Smooth muscle cell (in vitro differentiated cells): ENCODE measurements at regions not wholly inside any gene's neighbourhood (a gene's known extent, or its start where the extent isn't known, plus 50 kb on each side); places are given as distances from the start of the nearest gene placed in this dataset.

Experiments used
- DNase-seq: peaks from one replicate; lab custom pipeline; 2025; ENCODE audit not compliant: unreplicated experiment; lab: John Stamatoyannopoulos, UW
- H2AFZ ChIP-seq: fragments of 200-600 bp; sonication (generic); 2 replicates; pipeline ENCODE4 v1.6.0; 2016; ENCODE audit warnings: antibody characterized with exemption, low read depth, mild to moderate bottlenecking
- H3F3A ChIP-seq: fragments of 200-600 bp; sonication (generic); 2 replicates; pipeline ENCODE4 v1.6.0; 2017; ENCODE audit warnings: antibody characterized with exemption, low read depth
- H3K27ac ChIP-seq: fragments of 200-600 bp; sonication (generic); 2 replicates; pipeline ENCODE4 v1.5.1; 2016; ENCODE audit warnings: low read depth, mild to moderate bottlenecking
- H3K27me3 ChIP-seq: fragments of 200-600 bp; sonication (generic); 2 replicates; pipeline ENCODE4 v1.6.1; 2016; ENCODE audit warnings: low read depth, mild to moderate bottlenecking
- H3K36me3 ChIP-seq: fragments of 200-600 bp; sonication (generic); 2 replicates; pipeline ENCODE4 v1.5.1; 2016; ENCODE audit warnings: low read depth
- H3K4me1 ChIP-seq: fragments of 200-600 bp; sonication (generic); 2 replicates; pipeline ENCODE4 v1.5.1; 2016; ENCODE audit warnings: low read depth
- H3K4me2 ChIP-seq: fragments of 200-600 bp; sonication (generic); 2 replicates; pipeline ENCODE4 v1.6.0; 2016; ENCODE audit warnings: mild to moderate bottlenecking
- H3K4me3 ChIP-seq: fragments of 200-600 bp; sonication (generic); 2 replicates; pipeline ENCODE4 v1.5.1; 2016; ENCODE audit warnings: mild to moderate bottlenecking
- H3K79me2 ChIP-seq: fragments of 200-600 bp; sonication (generic); 2 replicates; pipeline ENCODE4 v1.6.0; 2016; ENCODE audit warnings: low read depth, mild to moderate bottlenecking
- H3K9ac ChIP-seq: fragments of 200-600 bp; sonication (generic); 2 replicates; pipeline ENCODE4 v1.6.0; 2016; ENCODE audit warnings: low read depth
- H3K9me3 ChIP-seq: fragments of 200-600 bp; sonication (generic); replicated peaks from 2 replicates; pipeline ENCODE4 v1.5.1; 2016; ENCODE audit warnings: low read depth
- H4K20me1 ChIP-seq: fragments of 200-600 bp; sonication (generic); 2 replicates; pipeline ENCODE4 v1.6.0; 2016; ENCODE audit warnings: low read depth
- WGBS: methylation state at CpG from one replicate; pipeline ENCODE4 v1.1.7; 2016; ENCODE audit warnings: low lambda C conversion rate; 5-methylcytosine and 5-hydroxymethylcytosine counted together
- TF ChIP-seq, protein P1 (sequence below): fragments of 200-600 bp; sonication (generic); IDR thresholded peaks from 2 replicates; pipeline ENCODE4 v1.5.1; 2017; ENCODE audit warnings: borderline replicate concordance, mild to moderate bottlenecking, antibody characterized with exemption; ENCODE audit not compliant: insufficient read depth, poor library complexity, severe bottlenecking

GRCh38 chr5:37975531-37975930 lies 135.7 kb upstream of the GDNF start:
- Histone ChIP-seq H3K9me3 (peaks cover 2% of the 10 kb centered on the region), H3K27me3 (peaks cover 2% of the 10 kb centered on the region), H2AFZ (peak overlapping the region; percentile 4), H4K20me1 (no peaks in the 10 kb centered on the region), H3K4me3 (no peak overlapping the region), H3K36me3 (no peaks in the 10 kb centered on the region), H3F3A (no peaks in the 10 kb centered on the region), H3K4me1 (no peaks in the 10 kb centered on the region), H3K27ac (no peak overlapping the region), H3K79me2 (no peaks in the 10 kb centered on the region), H3K9ac (no peak overlapping the region), H3K4me2 (no peak overlapping the region)
- WGBS = 68% methylated on average over 4 of the region's 4 CpGs
- TF ChIP-seq, protein P1, sequence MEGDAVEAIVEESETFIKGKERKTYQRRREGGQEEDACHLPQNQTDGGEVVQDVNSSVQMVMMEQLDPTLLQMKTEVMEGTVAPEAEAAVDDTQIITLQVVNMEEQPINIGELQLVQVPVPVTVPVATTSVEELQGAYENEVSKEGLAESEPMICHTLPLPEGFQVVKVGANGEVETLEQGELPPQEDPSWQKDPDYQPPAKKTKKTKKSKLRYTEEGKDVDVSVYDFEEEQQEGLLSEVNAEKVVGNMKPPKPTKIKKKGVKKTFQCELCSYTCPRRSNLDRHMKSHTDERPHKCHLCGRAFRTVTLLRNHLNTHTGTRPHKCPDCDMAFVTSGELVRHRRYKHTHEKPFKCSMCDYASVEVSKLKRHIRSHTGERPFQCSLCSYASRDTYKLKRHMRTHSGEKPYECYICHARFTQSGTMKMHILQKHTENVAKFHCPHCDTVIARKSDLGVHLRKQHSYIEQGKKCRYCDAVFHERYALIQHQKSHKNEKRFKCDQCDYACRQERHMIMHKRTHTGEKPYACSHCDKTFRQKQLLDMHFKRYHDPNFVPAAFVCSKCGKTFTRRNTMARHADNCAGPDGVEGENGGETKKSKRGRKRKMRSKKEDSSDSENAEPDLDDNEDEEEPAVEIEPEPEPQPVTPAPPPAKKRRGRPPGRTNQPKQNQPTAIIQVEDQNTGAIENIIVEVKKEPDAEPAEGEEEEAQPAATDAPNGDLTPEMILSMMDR = no peak
- DNase-seq = no peak

DNA sequence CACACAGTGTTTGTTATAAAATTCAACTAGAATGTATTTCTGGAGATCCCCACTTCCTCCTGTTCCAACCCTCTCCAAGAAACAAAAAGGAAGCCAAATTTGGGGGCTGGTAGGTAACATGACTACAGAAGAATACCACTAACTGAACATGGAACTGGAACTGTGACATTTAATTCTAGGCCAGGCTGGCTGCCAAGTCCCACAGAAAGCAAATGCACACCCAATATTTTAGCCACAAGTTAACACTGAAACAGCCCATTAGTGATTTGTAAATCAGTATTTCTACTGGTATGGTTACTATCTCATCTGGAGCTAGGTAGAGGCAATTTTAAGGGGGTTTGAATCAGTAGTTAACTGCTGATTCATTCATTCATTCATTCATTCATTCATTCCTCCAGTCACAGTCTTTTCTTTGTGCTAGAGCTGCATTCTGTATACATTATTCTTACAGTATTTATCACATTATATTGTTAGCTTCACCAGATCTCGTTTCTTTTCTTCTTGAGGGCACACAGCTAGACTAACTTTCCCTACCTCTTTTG lies 131.7 kb upstream of the GDNF start:
- DNase-seq = no peak
- H3K79me2 ChIP-seq = no peaks in the 10 kb centered on the region
- WGBS = 90% methylated on average over 1 of the region's 1 CpG
- no peak overlapping the region for H3K4me3 ChIP-seq
- peaks cover 9% of the 10 kb centered on the region for H3K27me3 ChIP-seq
- H3K9me3 ChIP-seq = no peaks in the 10 kb centered on the region
- no peaks in the 10 kb centered on the region for H3F3A ChIP-seq
- no peak overlapping the region for H3K9ac ChIP-seq
- no peaks in the 10 kb centered on the region for H3K36me3 ChIP-seq
- H2AFZ ChIP-seq = no peak overlapping the region
- no peaks in the 10 kb centered on the region for H3K4me1 ChIP-seq
- H3K4me2 ChIP-seq = no peak overlapping the region
- no peaks in the 10 kb centered on the region for H4K20me1 ChIP-seq
- H3K27ac ChIP-seq = no peak overlapping the region
- TF ChIP-seq, protein P1 = no peak

- H3K79me2 ChIP-seq = no peaks in the 10 kb centered on the region
- no peaks in the 10 kb centered on the region for H3F3A ChIP-seq
- TF ChIP-seq, protein P1 = no peak
- DNase-seq = no peak
- H3K4me2 ChIP-seq = no peak overlapping the region
- no peaks in the 10 kb centered on the region for H3K4me1 ChIP-seq
- 79% methylated on average over 1 of the region's 1 CpG for WGBS
- H3K9ac ChIP-seq = no peak overlapping the region
- H2AFZ ChIP-seq = no peak overlapping the region
- H3K36me3 ChIP-seq = no peaks in the 10 kb centered on the region
- no peak overlapping the region for H3K27ac ChIP-seq
- no peaks in the 10 kb centered on the region for H4K20me1 ChIP-seq
- H3K27me3 ChIP-seq = peaks cover 9% of the 10 kb centered on the region
- H3K9me3 ChIP-seq = no peaks in the 10 kb centered on the region
- no peak overlapping the region for H3K4me3 ChIP-seq
Observed at GRCh38 chr5:37966871-37967270, 127.0 kb upstream of the GDNF start.

GRCh38 chr5:37966291-37966690 lies 126.5 kb upstream of the GDNF start:
- TF ChIP-seq, protein P1 = no peak
- Histone ChIP-seq H2AFZ (no peak overlapping the region), H4K20me1 (no peaks in the 10 kb centered on the region), H3K4me1 (no peaks in the 10 kb centered on the region), H3K27ac (no peak overlapping the region), H3K9ac (no peak overlapping the region), H3K9me3 (no peaks in the 10 kb centered on the region), H3K36me3 (no peaks in the 10 kb centered on the region), H3K4me3 (no peak overlapping the region), H3K27me3 (peaks cover 9% of the 10 kb centered on the region), H3K4me2 (no peak overlapping the region), H3F3A (no peaks in the 10 kb centered on the region), H3K79me2 (no peaks in the 10 kb centered on the region)
- DNase-seq = no peak
- 76% methylated on average over 2 of the region's 2 CpGs for WGBS
